Skeletal muscle tissue (tissue), 3 donors: ENCODE measurements at regions not wholly inside any gene's neighbourhood (a gene's known extent, or its start where the extent isn't known, plus 50 kb on each side); places are given as distances from the start of the nearest gene placed in this dataset.

Source experiments
- H3K27ac ChIP-seq: one replicate; pipeline ENCODE4 v1.7.0; 2013; ENCODE audit warnings: mild to moderate bottlenecking, low read depth, low read length, inconsistent platforms
- H3K27me3 ChIP-seq, 3 donors: one replicate each; pipeline ENCODE4 v1.7.0; 2013; ENCODE audit warnings: low read length in 3 of 3; ENCODE audit not compliant: control insufficient read depth in 3 of 3, insufficient read depth in 3 of 3
- H3K36me3 ChIP-seq, 3 donors: one replicate each; pipeline ENCODE4 v1.7.0; 2013; ENCODE audit warnings: low read length in 3 of 3; ENCODE audit not compliant: control insufficient read depth in 3 of 3, insufficient read depth in 3 of 3
- H3K4me1 ChIP-seq, 3 donors: one replicate each; pipeline ENCODE4 v1.7.0; 2013; ENCODE audit warnings: low read length in 3 of 3, mild to moderate bottlenecking in 3 of 3; ENCODE audit not compliant: control insufficient read depth in 3 of 3, insufficient read depth in 3 of 3
- H3K4me3 ChIP-seq, 3 donors: one replicate each; pipeline ENCODE4 v1.7.0; 2013; ENCODE audit warnings: low read length in 3 of 3
- H3K9ac ChIP-seq, 3 donors: one replicate each; pipeline ENCODE4 v1.7.0; 2013; ENCODE audit warnings: low read length in 3 of 3, mild to moderate bottlenecking in 3 of 3, moderate library complexity in 2 of 3, low read depth in 1 of 3
- H3K9me3 ChIP-seq, 3 donors: one replicate each; pipeline ENCODE4 v1.7.0; 2013; ENCODE audit warnings: low read length in 3 of 3; ENCODE audit not compliant: control insufficient read depth in 3 of 3
- donor health status: Osteomylitis.

GRCh38 chr10:3500408-3500856 is 284.6 kb downstream of the KLF6 start:
- Histone ChIP-seq H3K4me3 (no peak overlapping the region), H3K27ac (no peak overlapping the region), H3K27me3 (no peaks in the 10 kb centered on the region), H3K36me3 (no peaks in the 10 kb centered on the region), H3K9ac (no peak overlapping the region), H3K9me3 (no peaks in the 10 kb centered on the region), H3K4me1 (peaks cover 5 to 9% (median 7%) of the 10 kb centered on the region in 3 donors)

GRCh38 chr10:3499120-3499519 is 285.9 kb downstream of the KLF6 start:
- H3K27ac ChIP-seq = no peak overlapping the region
- no peaks in the 10 kb centered on the region for H3K27me3 ChIP-seq

GRCh38 chr10:3497581-3497980 is 287.4 kb downstream of the KLF6 start:
- H3K27me3 ChIP-seq = no peaks in the 10 kb centered on the region
- no peaks in the 10 kb centered on the region for H3K9me3 ChIP-seq
- H3K27ac ChIP-seq = no peak overlapping the region
- H3K4me3 ChIP-seq = no peak overlapping the region
- peaks cover 5 to 9% (median 7%) of the 10 kb centered on the region in 3 donors for H3K4me1 ChIP-seq
- H3K36me3 ChIP-seq = no peaks in the 10 kb centered on the region
- H3K9ac ChIP-seq = no peak overlapping the region

More at GRCh38 chr10:3499120-3499519, 285.9 kb downstream of the KLF6 start:
- no peak overlapping the region for H3K4me3 ChIP-seq
- peaks cover 5 to 9% (median 7%) of the 10 kb centered on the region in 3 donors for H3K4me1 ChIP-seq
- H3K9me3 ChIP-seq = no peaks in the 10 kb centered on the region
- H3K9ac ChIP-seq = no peak overlapping the region
- H3K36me3 ChIP-seq = no peaks in the 10 kb centered on the region

- Histone ChIP-seq H3K4me1 (peaks cover 5 to 9% (median 7%) of the 10 kb centered on the region in 3 donors), H3K4me3 (no peak overlapping the region)
These were observed 288.9 kb downstream of the KLF6 start for GRCh38 chr10:3496138-3496537.

GRCh38 chr10:3495281-3495680 is 289.7 kb downstream of the KLF6 start:
- no peaks in the 10 kb centered on the region for H3K27me3 ChIP-seq
- H3K9me3 ChIP-seq = no peaks in the 10 kb centered on the region
- H3K9ac ChIP-seq = no peak overlapping the region
- H3K27ac ChIP-seq = peak overlapping the region; percentile 58
- H3K4me3 ChIP-seq = no peak overlapping the region
- peaks cover 3 to 5% (median 3%) of the 10 kb centered on the region in 3 donors for H3K4me1 ChIP-seq
- no peaks in the 10 kb centered on the region for H3K36me3 ChIP-seq

More at GRCh38 chr10:3496138-3496537, 288.9 kb downstream of the KLF6 start:
- H3K9me3 ChIP-seq = no peaks in the 10 kb centered on the region
- no peak overlapping the region for H3K27ac ChIP-seq
- no peaks in the 10 kb centered on the region for H3K27me3 ChIP-seq
- H3K9ac ChIP-seq = no peak overlapping the region
- H3K36me3 ChIP-seq = no peaks in the 10 kb centered on the region

GRCh38 chr10:3494838-3495230 is 290.2 kb downstream of the KLF6 start:
- no peaks in the 10 kb centered on the region for H3K9me3 ChIP-seq
- H3K27me3 ChIP-seq = no peaks in the 10 kb centered on the region
- H3K9ac ChIP-seq = no peak overlapping the region
- H3K36me3 ChIP-seq = no peaks in the 10 kb centered on the region
- peak overlapping the region; percentile 58 for H3K27ac ChIP-seq
- H3K4me3 ChIP-seq = peak overlapping the region in 2 of 3 donors; percentile 26 to 37
- peaks cover 0 to 5% (median 3%) of the 10 kb centered on the region in 3 donors for H3K4me1 ChIP-seq

- Histone ChIP-seq H3K27me3 (no peaks in the 10 kb centered on the region), H3K9ac (peak overlapping the region in 1 of 3 donors; percentile 18), H3K4me1 (peaks cover 0 to 2% (median 0%) of the 10 kb centered on the region in 3 donors), H3K36me3 (no peaks in the 10 kb centered on the region), H3K9me3 (no peaks in the 10 kb centered on the region), H3K27ac (peak overlapping the region; percentile 58), H3K4me3 (peak overlapping the region in 1 of 3 donors; percentile 8)
These were observed 290.7 kb downstream of the KLF6 start for GRCh38 chr10:3494131-3494837.

GRCh38 chr10:3493621-3494020 is 291.4 kb downstream of the KLF6 start:
- H3K4me3 ChIP-seq = no peak overlapping the region
- no peaks in the 10 kb centered on the region for H3K36me3 ChIP-seq
- no peak overlapping the region for H3K9ac ChIP-seq
- H3K4me1 ChIP-seq = no peaks in the 10 kb centered on the region
- H3K9me3 ChIP-seq = no peaks in the 10 kb centered on the region
- no peaks in the 10 kb centered on the region for H3K27me3 ChIP-seq
- H3K27ac ChIP-seq = no peak overlapping the region

- Histone ChIP-seq H3K27me3 (no peaks in the 10 kb centered on the region), H3K9ac (no peak overlapping the region), H3K27ac (no peak overlapping the region), H3K36me3 (no peaks in the 10 kb centered on the region), H3K4me1 (no peaks in the 10 kb centered on the region), H3K9me3 (no peaks in the 10 kb centered on the region), H3K4me3 (no peak overlapping the region)
These were observed 293.4 kb downstream of the KLF6 start for GRCh38 chr10:3491571-3491970.

- Histone ChIP-seq H3K36me3 (no peaks in the 10 kb centered on the region), H3K4me1 (peaks cover 3 to 10% (median 7%) of the 10 kb centered on the region in 3 donors), H3K9ac (no peak overlapping the region), H3K27me3 (no peaks in the 10 kb centered on the region), H3K4me3 (no peak overlapping the region), H3K9me3 (no peaks in the 10 kb centered on the region), H3K27ac (no peak overlapping the region)
These were observed 297.8 kb downstream of the KLF6 start for GRCh38 chr10:3487228-3487627.
